Sigmoid colon (tissue), 6 donors: ENCODE measurements at regions not wholly inside any gene's neighbourhood (a gene's known extent, or its start where the extent isn't known, plus 50 kb on each side); places are given as distances from the start of the nearest gene placed in this dataset.

Experiments used
- DNase-seq: peaks from one replicate; pipeline ENCODE4 v3.0.0-alpha.2; 2019
- H3K27ac ChIP-seq, 4 donors: fragments of 200-600 bp; sonication (generic); one replicate each; pipeline ENCODE4 v1.5.1; 2016 to 2019; ENCODE audit warnings: mild to moderate bottlenecking in 1 of 4
- H3K27me3 ChIP-seq, 3 donors: fragments of 200-600 bp; sonication (generic); one replicate each; pipeline ENCODE4 v1.5.1; 2019; ENCODE audit warnings: mild to moderate bottlenecking in 1 of 3
- H3K36me3 ChIP-seq, 4 donors: fragments of 200-600 bp; sonication (generic); one replicate each; pipeline ENCODE4 v1.5.1; 2016 to 2019
- H3K4me1 ChIP-seq, 4 donors: fragments of 200-600 bp; sonication (generic); one replicate each; pipeline ENCODE4 v1.5.1; 2017 to 2019
- H3K4me3 ChIP-seq, 4 donors: fragments of 200-600 bp; sonication (generic); one replicate each; pipeline ENCODE4 v1.5.1; 2017 to 2019; ENCODE audit warnings: mild to moderate bottlenecking in 2 of 4, moderate library complexity in 1 of 4
- H3K9me3 ChIP-seq, 4 donors: fragments of 200-600 bp in 3 of 4; sonication (generic) in 3 of 4; one replicate each; pipeline versions ENCODE4 v1.5.1 to v1.6.1; 2013 to 2019
- EP300 ChIP-seq, 4 donors: sonication (generic); formaldehyde crosslinking; IDR thresholded peaks; one replicate each; pipeline ENCODE4 v1.6.1; 2017; ENCODE audit warnings: antibody characterized with exemption in 4 of 4
- POLR2A ChIP-seq, 2 donors: fragments of 450-650 bp; IDR thresholded peaks; one replicate each; pipeline ENCODE4 v1.6.1; 2016; ENCODE audit warnings: antibody characterized with exemption in 2 of 2, mild to moderate bottlenecking in 2 of 2, moderate library complexity in 2 of 2
- POLR2AphosphoS5 ChIP-seq, 4 donors: sonication (generic); formaldehyde crosslinking; IDR thresholded peaks; one replicate each; pipeline ENCODE4 v1.6.1; 2017; ENCODE audit warnings: antibody characterized with exemption in 4 of 4
- WGBS, 2 donors: extraction: QIAGEN DNeasy Blood & Tissue Kit; methylation state at CpG; one replicate each; pipeline ENCODE4 v1.1.7; 2013; 5-methylcytosine and 5-hydroxymethylcytosine counted together
- intact Hi-C: fragments of 100-400 bp; cut with DNase I; formaldehyde crosslinking; loops from one replicate; pipeline ENCODE4 v1.15.1; 2023
- TF ChIP-seq, protein P1 (sequence below), 4 experiments: fragments of 450-650 bp in 3 of 4; fragments of 200-600 bp in 1 of 4; IDR thresholded peaks; one replicate each; pipeline ENCODE4 v1.5.1; 2016 to 2019; ENCODE audit warnings: antibody characterized with exemption in 4 of 4, mild to moderate bottlenecking in 3 of 4, moderate library complexity in 2 of 4
- donor health status: healthy with polysubstance abuse.
- donor health status: healthy.

DNA sequence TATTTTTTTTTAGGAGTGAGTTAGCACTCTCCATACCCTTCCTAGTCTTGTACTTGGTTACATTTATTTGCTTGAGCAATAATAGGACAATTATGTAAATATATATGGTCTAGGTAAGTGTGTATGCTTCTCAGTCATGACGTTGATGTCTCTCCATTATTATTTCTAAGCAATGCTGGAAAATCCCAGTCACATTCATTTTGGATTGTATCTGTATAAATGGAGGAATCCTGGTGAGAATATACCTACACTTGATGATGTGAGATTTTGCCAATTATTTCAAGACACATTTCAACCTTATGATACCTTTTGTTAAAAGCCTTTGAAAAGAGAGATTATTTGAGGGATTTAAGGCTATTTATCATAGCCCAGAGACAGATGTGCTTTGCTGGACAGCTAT lies 2244.5 kb upstream of the WWC1 start:
- Histone ChIP-seq H3K36me3 (no peaks in the 10 kb centered on the region), H3K4me1 (no peaks in the 10 kb centered on the region), H3K27ac (no peak overlapping the region), H3K27me3 (no peaks in the 10 kb centered on the region), H3K4me3 (no peak overlapping the region), H3K9me3 (no peaks in the 10 kb centered on the region)
- 42 to 74% methylated on average over 1 of the region's 1 CpG for WGBS, 2 donors
- DNase-seq = no peak
- intact Hi-C loops = no loop called here
- TF ChIP-seq, protein P1, sequence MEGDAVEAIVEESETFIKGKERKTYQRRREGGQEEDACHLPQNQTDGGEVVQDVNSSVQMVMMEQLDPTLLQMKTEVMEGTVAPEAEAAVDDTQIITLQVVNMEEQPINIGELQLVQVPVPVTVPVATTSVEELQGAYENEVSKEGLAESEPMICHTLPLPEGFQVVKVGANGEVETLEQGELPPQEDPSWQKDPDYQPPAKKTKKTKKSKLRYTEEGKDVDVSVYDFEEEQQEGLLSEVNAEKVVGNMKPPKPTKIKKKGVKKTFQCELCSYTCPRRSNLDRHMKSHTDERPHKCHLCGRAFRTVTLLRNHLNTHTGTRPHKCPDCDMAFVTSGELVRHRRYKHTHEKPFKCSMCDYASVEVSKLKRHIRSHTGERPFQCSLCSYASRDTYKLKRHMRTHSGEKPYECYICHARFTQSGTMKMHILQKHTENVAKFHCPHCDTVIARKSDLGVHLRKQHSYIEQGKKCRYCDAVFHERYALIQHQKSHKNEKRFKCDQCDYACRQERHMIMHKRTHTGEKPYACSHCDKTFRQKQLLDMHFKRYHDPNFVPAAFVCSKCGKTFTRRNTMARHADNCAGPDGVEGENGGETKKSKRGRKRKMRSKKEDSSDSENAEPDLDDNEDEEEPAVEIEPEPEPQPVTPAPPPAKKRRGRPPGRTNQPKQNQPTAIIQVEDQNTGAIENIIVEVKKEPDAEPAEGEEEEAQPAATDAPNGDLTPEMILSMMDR (IDR thresholded peaks at IDR 0.05) = no peak
- TF ChIP-seq POLR2A (IDR thresholded peaks at IDR 0.05) (no peak), POLR2AphosphoS5 (IDR thresholded peaks at IDR 0.05) (no peak), EP300 (IDR thresholded peaks at IDR 0.05) (no peak)

DNA sequence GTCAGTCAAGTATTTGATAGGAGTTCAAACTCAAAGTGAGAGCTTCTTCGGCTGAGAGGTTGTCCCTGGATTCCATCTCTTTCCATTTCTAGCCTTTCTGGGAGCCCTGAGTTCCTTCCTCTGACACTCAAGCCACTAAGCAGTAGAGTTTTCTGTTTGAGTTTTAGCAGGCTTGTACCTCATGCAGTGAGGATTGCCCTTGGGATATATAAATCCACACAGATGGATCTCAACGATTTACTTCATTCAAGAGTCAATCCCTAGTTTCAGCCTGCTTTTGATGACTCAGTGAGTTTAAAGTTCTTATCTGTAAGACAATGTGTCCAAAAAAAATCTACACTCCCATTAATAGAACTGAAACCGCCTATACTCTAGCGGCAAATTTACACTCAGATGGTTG lies 2240.9 kb upstream of the WWC1 start:
- H3K27ac ChIP-seq = no peak overlapping the region
- no peaks in the 10 kb centered on the region for H3K4me1 ChIP-seq
- no peaks in the 10 kb centered on the region for H3K9me3 ChIP-seq
- intact Hi-C loops = no loop called here
- TF ChIP-seq, protein P1 (IDR thresholded peaks at IDR 0.05) = no peak
- TF ChIP-seq POLR2A (IDR thresholded peaks at IDR 0.05) = no peak
- TF ChIP-seq EP300 (IDR thresholded peaks at IDR 0.05) = no peak
- no peak for TF ChIP-seq POLR2AphosphoS5 (IDR thresholded peaks at IDR 0.05)
- H3K4me3 ChIP-seq = no peak overlapping the region
- H3K36me3 ChIP-seq = no peaks in the 10 kb centered on the region
- WGBS, 2 donors = 83 to 84% methylated on average over 4 of the region's 4 CpGs
- no peaks in the 10 kb centered on the region for H3K27me3 ChIP-seq
- DNase-seq = no peak

GRCh38 chr5:166058660-166059059 lies 2232.8 kb upstream of the WWC1 start:
- no peak overlapping the region for H3K27ac ChIP-seq
- no peaks in the 10 kb centered on the region for H3K36me3 ChIP-seq
- no peaks in the 10 kb centered on the region for H3K4me1 ChIP-seq
- H3K9me3 ChIP-seq = no peaks in the 10 kb centered on the region
- TF ChIP-seq POLR2A (IDR thresholded peaks at IDR 0.05) = no peak
- TF ChIP-seq, protein P1 (IDR thresholded peaks at IDR 0.05) = no peak
- TF ChIP-seq EP300 (IDR thresholded peaks at IDR 0.05) = no peak
- TF ChIP-seq POLR2AphosphoS5 (IDR thresholded peaks at IDR 0.05) = no peak
- WGBS, 2 donors = 96 to 97% methylated on average over 5 of the region's 5 CpGs
- no peak overlapping the region for H3K4me3 ChIP-seq
- H3K27me3 ChIP-seq = no peaks in the 10 kb centered on the region
- intact Hi-C loops = no loop called here
- no peak for DNase-seq

GRCh38 chr5:166062094-166062493 lies 2229.4 kb upstream of the WWC1 start:
- H3K4me1 ChIP-seq = no peaks in the 10 kb centered on the region
- TF ChIP-seq POLR2AphosphoS5 (IDR thresholded peaks at IDR 0.05) = no peak
- TF ChIP-seq POLR2A (IDR thresholded peaks at IDR 0.05) = no peak
- no peak for TF ChIP-seq EP300 (IDR thresholded peaks at IDR 0.05)
- TF ChIP-seq, protein P1 (IDR thresholded peaks at IDR 0.05) = no peak
- H3K36me3 ChIP-seq = no peaks in the 10 kb centered on the region
- intact Hi-C loops = no loop called here
- no peak overlapping the region for H3K4me3 ChIP-seq
- H3K27me3 ChIP-seq = no peaks in the 10 kb centered on the region
- no peaks in the 10 kb centered on the region for H3K9me3 ChIP-seq
- WGBS, 2 donors = 62 to 87% methylated on average over 1 of the region's 1 CpG
- DNase-seq = no peak
- H3K27ac ChIP-seq = no peak overlapping the region

DNA sequence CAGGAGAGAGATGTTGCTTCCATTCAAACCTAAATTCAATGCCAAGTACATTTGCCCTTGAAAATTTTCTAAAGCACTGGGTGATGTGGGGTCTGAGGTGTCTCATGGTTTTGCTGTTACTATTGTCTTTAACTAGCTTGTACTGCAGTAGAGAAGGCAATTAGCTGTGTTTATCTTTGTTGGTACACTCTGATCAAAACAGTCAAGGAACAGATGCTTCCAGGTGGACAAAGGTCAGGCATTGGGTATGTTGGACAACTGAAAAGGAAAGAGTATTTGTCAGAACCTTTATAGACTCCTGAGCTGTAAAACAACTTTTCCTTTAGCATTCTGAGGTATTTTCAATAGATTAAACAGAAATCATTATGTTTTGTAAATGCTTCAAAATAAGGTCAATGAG lies 2228.7 kb upstream of the WWC1 start:
- H3K9me3 ChIP-seq = no peaks in the 10 kb centered on the region
- no peaks in the 10 kb centered on the region for H3K4me1 ChIP-seq
- H3K4me3 ChIP-seq = no peak overlapping the region
- no peaks in the 10 kb centered on the region for H3K36me3 ChIP-seq
- intact Hi-C loops = no loop called here
- no peak for DNase-seq
- no peaks in the 10 kb centered on the region for H3K27me3 ChIP-seq
- no peak overlapping the region for H3K27ac ChIP-seq
- TF ChIP-seq, protein P1 (IDR thresholded peaks at IDR 0.05) = no peak
- no peak for TF ChIP-seq EP300 (IDR thresholded peaks at IDR 0.05)
- no peak for TF ChIP-seq POLR2A (IDR thresholded peaks at IDR 0.05)
- TF ChIP-seq POLR2AphosphoS5 (IDR thresholded peaks at IDR 0.05) = no peak
